HG03354 (cell line): ENCODE measurements at regions not wholly inside any gene's neighbourhood (a gene's known extent, or its start where the extent isn't known, plus 50 kb on each side); places are given as distances from the start of the nearest gene placed in this dataset.
"Not testable (repeated sequence)": the region's sequence is repeated elsewhere in the genome, so short reads cannot be mapped to it uniquely, and the experiment has no call there.

Source experiments
- ATAC-seq: cut with Tn5 transposase; IDR thresholded peaks from one replicate; pipeline ENCODE4 v1.9.1; 2021; ENCODE audit warnings: mild to moderate bottlenecking; ENCODE audit not compliant: unreplicated experiment, poor library complexity, severe bottlenecking

GRCh38 chr10:45056806-45057205, 56.1 kb downstream of the ZNF22 start:
- not testable (repeated sequence) for ATAC-seq

DNA sequence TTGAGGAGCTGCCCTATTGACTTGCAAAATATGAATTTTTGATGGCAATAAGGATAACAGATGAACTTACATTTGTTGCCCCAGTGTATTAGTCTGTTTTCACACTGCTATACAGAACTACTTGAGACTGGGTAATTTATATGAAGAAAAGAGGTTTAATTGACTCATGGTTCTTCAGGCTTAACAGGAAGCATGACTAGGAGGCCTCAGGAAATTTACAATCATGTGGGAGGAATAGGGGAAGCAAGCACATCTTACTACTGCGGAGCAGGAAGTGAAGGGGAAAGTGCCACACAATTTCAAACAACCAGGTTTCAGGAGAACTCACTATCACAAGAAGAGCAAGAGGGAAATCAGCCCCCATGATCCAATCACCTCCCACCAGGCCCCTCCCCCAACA, 57.9 kb downstream of the ZNF22 start:
- no peak for ATAC-seq

DNA sequence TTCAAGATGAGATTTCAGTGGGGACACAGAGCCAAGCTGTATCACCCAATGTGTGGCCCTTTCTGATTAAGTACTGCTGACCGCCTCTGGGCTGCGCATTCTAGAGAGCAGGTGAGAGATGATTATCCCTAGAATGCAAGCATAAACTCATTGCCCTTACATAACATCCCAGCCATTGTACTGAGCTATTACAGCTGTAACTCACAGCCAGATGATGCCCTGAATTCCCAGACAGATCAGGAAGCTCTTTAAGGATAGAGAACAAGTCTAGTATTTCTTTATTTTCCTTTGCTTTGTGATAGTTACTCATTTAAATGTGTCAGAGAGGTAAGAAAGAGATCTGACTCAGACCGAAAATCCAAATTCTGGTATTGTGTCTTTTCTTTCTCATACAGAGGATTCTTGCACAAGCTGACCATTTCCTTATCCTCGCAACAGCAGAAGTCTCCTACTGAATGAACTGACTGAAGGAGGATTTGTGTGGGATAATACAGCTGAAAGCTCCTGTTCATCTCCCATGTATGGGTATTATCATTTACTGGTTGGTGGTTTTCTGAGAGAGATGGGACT, 58.4 kb downstream of the ZNF22 start:
- ATAC-seq, result no peak

DNA sequence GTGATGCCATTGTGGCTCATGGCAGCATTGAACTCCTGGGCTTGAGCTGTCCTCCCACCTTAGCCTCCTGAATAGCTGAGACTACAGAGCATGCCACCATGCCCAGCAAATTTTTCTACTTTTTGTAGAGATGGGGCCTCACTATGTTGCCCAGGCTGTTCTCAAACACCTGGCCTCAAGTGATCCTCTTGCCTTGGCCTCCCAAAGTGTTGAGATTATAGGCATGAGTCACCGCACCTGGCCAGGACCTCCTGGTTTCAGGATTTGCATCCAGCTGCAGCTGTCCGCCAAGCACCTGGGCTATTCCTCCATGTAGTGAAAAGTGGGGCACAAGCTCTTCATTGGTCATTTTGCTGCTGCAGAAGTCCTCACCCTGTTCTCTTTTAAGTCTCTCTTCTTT, 58.9 kb downstream of the ZNF22 start:
- ATAC-seq, result no peak

GRCh38 chr10:45061982-45062381, 61.3 kb downstream of the ZNF22 start:
- ATAC-seq, result no peak

- no peak for ATAC-seq
Observed at GRCh38 chr10:45063591-45064231, 63.0 kb downstream of the ZNF22 start.

GRCh38 chr10:45064998-45065397, 64.3 kb downstream of the ZNF22 start:
- ATAC-seq, result no peak

- ATAC-seq, result no peak
Observed at GRCh38 chr10:45071043-45071813, 70.5 kb downstream of the ZNF22 start.

- no peak for ATAC-seq
Observed at GRCh38 chr10:45075216-45075615, 74.5 kb downstream of the ZNF22 start.

GRCh38 chr10:45075826-45076380, 75.2 kb downstream of the ZNF22 start:
- ATAC-seq, result no peak

GRCh38 chr10:45076891-45077290, 76.2 kb downstream of the ZNF22 start:
- ATAC-seq, result no peak

DNA sequence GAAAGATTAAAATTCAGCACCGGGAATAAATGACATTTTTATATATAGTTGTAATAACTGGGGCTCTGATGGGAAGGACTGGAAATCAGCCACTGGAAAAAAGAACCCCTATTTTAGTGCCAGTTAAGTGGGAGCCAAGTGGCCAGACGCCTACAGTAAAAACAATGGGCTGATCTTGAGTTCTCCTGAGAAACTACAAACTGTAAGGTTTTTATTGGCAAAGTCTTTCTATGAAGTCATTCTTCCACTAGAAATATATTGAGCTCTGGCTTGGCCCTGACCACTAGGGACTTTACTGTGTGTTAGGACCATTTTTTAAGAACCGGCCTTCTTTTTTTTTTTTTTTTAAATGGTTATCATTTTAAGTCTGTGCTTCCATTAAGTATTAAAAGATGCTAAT, 79.6 kb downstream of the ZNF22 start:
- no peak for ATAC-seq

GRCh38 chr10:45082176-45082575, 81.5 kb downstream of the ZNF22 start:
- no peak for ATAC-seq

DNA sequence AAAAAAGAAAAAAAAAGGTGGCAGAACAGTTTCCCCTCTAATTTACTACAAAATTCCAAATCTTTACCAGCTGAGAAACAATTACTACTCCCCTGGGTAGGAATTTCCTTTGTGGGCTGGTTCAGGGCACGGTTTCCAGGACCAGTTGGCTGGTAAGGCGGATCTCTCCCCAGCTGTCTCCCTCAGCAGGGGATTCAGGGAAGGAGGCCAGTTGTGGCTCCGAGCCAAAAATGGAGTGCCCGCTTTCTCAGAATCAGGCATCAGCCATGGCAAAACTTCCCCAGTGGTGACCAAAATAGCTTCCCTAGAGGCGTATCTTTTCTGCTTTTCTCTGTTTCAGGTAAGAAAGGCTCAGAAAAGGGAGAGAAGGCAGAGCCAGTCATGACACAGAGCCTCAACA, 91.2 kb downstream of the ZNF22 start:
- ATAC-seq, result no peak

GRCh38 chr10:45093945-45094344, 93.2 kb downstream of the ZNF22 start:
- ATAC-seq, result no peak

GRCh38 chr10:45095286-45095685, 94.6 kb downstream of the ZNF22 start:
- ATAC-seq, result no peak

DNA sequence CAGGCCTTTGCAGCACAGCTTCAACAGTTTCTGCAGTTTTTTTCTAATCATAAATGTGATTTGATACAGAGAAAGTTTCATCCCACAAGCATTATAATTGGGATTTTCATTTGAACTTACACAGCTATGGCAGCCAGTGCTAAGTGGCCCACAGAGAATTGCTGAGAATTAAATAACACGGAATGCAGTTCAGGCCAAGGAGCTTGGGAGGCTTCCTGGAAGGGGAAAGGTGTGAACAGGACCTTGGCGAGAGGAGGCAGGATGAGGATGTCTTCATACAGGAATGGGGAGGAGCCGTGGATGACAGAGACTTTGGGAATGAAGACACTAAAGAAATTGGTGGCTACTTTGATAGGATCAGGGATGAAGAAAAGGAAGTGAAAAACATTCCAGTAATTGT, 95.3 kb downstream of the ZNF22 start:
- no peak for ATAC-seq

DNA sequence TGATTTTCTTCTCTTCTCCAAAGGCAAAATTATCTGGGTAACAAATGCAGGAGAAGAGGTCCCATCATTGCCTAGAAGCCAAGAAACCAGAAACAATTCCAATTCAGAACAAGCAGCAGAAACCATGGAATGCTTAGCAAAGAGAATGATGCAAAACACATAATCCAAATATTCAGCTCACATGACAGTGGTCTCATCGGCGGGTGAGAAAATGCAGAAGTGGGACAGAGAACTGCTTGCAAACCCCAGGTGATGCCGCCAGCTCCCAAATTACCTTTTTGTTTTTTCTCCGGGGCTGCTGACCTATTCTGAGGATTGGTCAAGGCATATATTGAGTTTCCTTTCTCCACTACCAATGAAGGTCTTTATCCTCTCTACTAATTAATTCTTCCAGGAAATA, 99.7 kb downstream of the ZNF22 start:
- no peak for ATAC-seq

GRCh38 chr10:45104674-45105073, 104.0 kb downstream of the ZNF22 start:
- no peak for ATAC-seq

DNA sequence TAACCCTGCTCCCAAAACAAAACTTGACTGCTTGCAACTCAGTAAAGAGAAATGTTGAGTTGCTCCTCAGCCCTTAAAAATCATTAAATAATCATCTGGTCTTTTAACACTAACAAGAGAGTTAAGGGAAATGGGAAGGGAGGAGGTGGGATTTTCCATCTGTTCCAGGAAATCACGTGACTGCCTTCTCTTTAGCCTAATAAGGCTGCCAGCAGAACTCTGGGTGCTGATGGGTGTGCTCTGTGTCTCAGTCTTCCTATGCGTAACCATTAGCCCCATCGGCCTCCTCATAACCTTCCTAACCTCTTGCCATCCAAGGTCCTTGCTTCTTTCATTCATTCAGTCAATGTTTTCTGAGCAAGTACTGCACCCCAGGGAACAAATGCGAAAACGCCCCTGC, 104.6 kb downstream of the ZNF22 start:
- ATAC-seq, result not testable (repeated sequence)
